H9 (cell line): ENCODE measurements at regions not wholly inside any gene's neighbourhood (a gene's known extent, or its start where the extent isn't known, plus 50 kb on each side); places are given as distances from the start of the nearest gene placed in this dataset.

ENCODE experiments used
- DNase-seq: peaks from one replicate; pipeline ENCODE4 v3.0.0-alpha.2; 2017
- H2AFZ ChIP-seq: one replicate; pipeline ENCODE4 v1.6.1; 2013; ENCODE audit warnings: mild to moderate bottlenecking, low read length, control low read depth, moderate library complexity
- H2AK5ac ChIP-seq: 2 replicates; pipeline ENCODE4 v1.6.1; 2013; ENCODE audit warnings: low read length, control low read depth, mixed read lengths; ENCODE audit not compliant: insufficient read length
- H2BK120ac ChIP-seq: one replicate; pipeline ENCODE4 v1.6.1; 2013; ENCODE audit warnings: low read depth, mild to moderate bottlenecking, low read length, control low read depth, inconsistent platforms; ENCODE audit not compliant: poor library complexity, severe bottlenecking
- H2BK12ac ChIP-seq: 2 replicates; pipeline ENCODE4 v1.6.1; 2013; ENCODE audit warnings: low read length, control low read depth, mixed read lengths, low read depth; ENCODE audit not compliant: insufficient read length
- H2BK15ac ChIP-seq: 2 replicates; pipeline ENCODE4 v1.6.1; 2013; ENCODE audit warnings: low read depth, low read length, control low read depth
- H2BK20ac ChIP-seq: one replicate; pipeline ENCODE4 v1.6.1; 2013; ENCODE audit warnings: low read depth, mild to moderate bottlenecking, low read length, control low read depth, inconsistent platforms; ENCODE audit not compliant: poor library complexity, severe bottlenecking
- H2BK5ac ChIP-seq: 2 replicates; pipeline ENCODE4 v1.6.1; 2013; ENCODE audit warnings: low read length, control low read depth, mixed read lengths; ENCODE audit not compliant: insufficient read length
- H3K14ac ChIP-seq: 2 replicates; pipeline ENCODE4 v1.6.1; 2013; ENCODE audit warnings: low read length, control low read depth; ENCODE audit not compliant: insufficient read depth
- H3K18ac ChIP-seq: 2 replicates; pipeline ENCODE4 v1.6.1; 2013; ENCODE audit warnings: low read depth, mild to moderate bottlenecking, mixed read lengths, low read length, control low read depth; ENCODE audit not compliant: insufficient read length
- H3K23ac ChIP-seq: 2 replicates; pipeline ENCODE4 v1.6.1; 2013; ENCODE audit warnings: low read length, control low read depth, mixed read lengths, low read depth; ENCODE audit not compliant: insufficient read length
- H3K23me2 ChIP-seq: 2 replicates; pipeline ENCODE4 v1.6.1; 2013; ENCODE audit warnings: low read depth, mild to moderate bottlenecking, mixed read lengths, low read length, control low read depth; ENCODE audit not compliant: insufficient read length, poor library complexity, severe bottlenecking
- H3K27ac ChIP-seq: 2 replicates; pipeline ENCODE4 v1.5.1; 2013; ENCODE audit warnings: low read length, control low read depth, mixed read lengths, low read depth; ENCODE audit not compliant: insufficient read length
- H3K27me3 ChIP-seq: 2 replicates; pipeline ENCODE4 v1.6.1; 2013; ENCODE audit warnings: low read length, control low read depth, inconsistent platforms; ENCODE audit not compliant: insufficient read depth
- H3K4ac ChIP-seq: 2 replicates; pipeline ENCODE4 v1.6.1; 2013; ENCODE audit warnings: low read depth, mild to moderate bottlenecking, control low read depth, inconsistent platforms, low read length, moderate library complexity
- H3K4me1 ChIP-seq: 2 replicates; pipeline ENCODE4 v1.6.1; 2013; ENCODE audit warnings: low read length, control low read depth, inconsistent platforms; ENCODE audit not compliant: insufficient read depth
- H3K4me2 ChIP-seq: 2 replicates; pipeline ENCODE4 v1.6.1; 2013; ENCODE audit warnings: low read length, control low read depth, mixed read lengths; ENCODE audit not compliant: insufficient read length, insufficient read depth
- H3K56ac ChIP-seq: 2 replicates; pipeline ENCODE4 v1.6.1; 2013; ENCODE audit warnings: low read depth, mild to moderate bottlenecking, mixed read lengths, low read length, control low read depth; ENCODE audit not compliant: insufficient read length
- H3K79me1 ChIP-seq: 2 replicates; pipeline ENCODE4 v1.6.1; 2013; ENCODE audit warnings: low read depth, mild to moderate bottlenecking, moderate library complexity, low read length, control low read depth, inconsistent platforms; ENCODE audit not compliant: insufficient read depth, poor library complexity, severe bottlenecking
- H3K79me2 ChIP-seq: 2 replicates; pipeline ENCODE4 v1.6.1; 2013; ENCODE audit warnings: low read length, control low read depth, inconsistent platforms; ENCODE audit not compliant: insufficient read depth
- H3K9ac ChIP-seq: 2 replicates; pipeline ENCODE4 v1.6.1; 2013; ENCODE audit warnings: low read length, control low read depth, mixed read lengths; ENCODE audit not compliant: insufficient read length; ENCODE audit errors: extremely low read depth
- H3K9me3 ChIP-seq: one replicate; pipeline ENCODE4 v1.6.1; 2013; ENCODE audit warnings: low read depth, low read length, inconsistent platforms; ENCODE audit not compliant: control insufficient read depth
- H3T11ph ChIP-seq: one replicate; pipeline ENCODE4 v1.6.1; 2013; ENCODE audit warnings: mild to moderate bottlenecking, low read length, control low read depth, inconsistent platforms
- H4K20me1 ChIP-seq: one replicate; pipeline ENCODE4 v1.6.1; 2013; ENCODE audit not compliant: control insufficient read depth, insufficient read length, insufficient read depth
- H4K5ac ChIP-seq: 2 replicates; pipeline ENCODE4 v1.6.1; 2013; ENCODE audit warnings: low read depth, mild to moderate bottlenecking, mixed read lengths, low read length, control low read depth; ENCODE audit not compliant: insufficient read length
- H4K8ac ChIP-seq: replicated peaks from 2 replicates; pipeline ENCODE4 v1.6.1; 2013; ENCODE audit warnings: low read length, control low read depth, mixed read lengths, low read depth; ENCODE audit not compliant: insufficient read length
- H4K91ac ChIP-seq: 2 replicates; pipeline ENCODE4 v1.6.1; 2013; ENCODE audit warnings: low read depth, mild to moderate bottlenecking, moderate library complexity, mixed read lengths, low read length, control low read depth; ENCODE audit not compliant: insufficient read length
- H3K27ac Mint-ChIP-seq, 3 experiments: 2 replicates in 2 of 3; 3 replicates in 1 of 3; pipeline ENCODE4 v1.8.0; 2020 to 2021; ENCODE audit warnings: mixed read lengths in 3 of 3, mild to moderate bottlenecking in 1 of 3, moderate library complexity in 1 of 3
- H3K27me3 Mint-ChIP-seq: 2 replicates; pipeline ENCODE4 v1.8.0; 2021; ENCODE audit warnings: low read depth, mild to moderate bottlenecking, moderate library complexity, mixed read lengths
- H3K36me3 Mint-ChIP-seq, 3 experiments: 2 replicates in 2 of 3; 3 replicates in 1 of 3; pipeline ENCODE4 v1.8.0; 2020 to 2021; ENCODE audit warnings: low read depth in 3 of 3, mixed read lengths in 3 of 3; ENCODE audit not compliant: insufficient read depth in 1 of 3
- H3K4me1 Mint-ChIP-seq, 2 experiments: 2 replicates each; pipeline ENCODE4 v1.8.0; 2020; ENCODE audit warnings: mixed read lengths in 2 of 2
- H3K4me3 Mint-ChIP-seq, 2 experiments: 2 replicates in 1 of 2; 3 replicates in 1 of 2; pipeline ENCODE4 v1.8.0; 2020 to 2021; ENCODE audit warnings: mild to moderate bottlenecking in 2 of 2, mixed read lengths in 2 of 2, moderate library complexity in 1 of 2
- H3K9me3 Mint-ChIP-seq, 2 experiments: 2 replicates in 1 of 2; 3 replicates in 1 of 2; pipeline ENCODE4 v1.8.0; 2020; ENCODE audit warnings: mild to moderate bottlenecking in 2 of 2, mixed read lengths in 2 of 2, moderate library complexity in 1 of 2
- WGBS: extraction: QIAGEN DNeasy Blood & Tissue Kit; methylation state at CpG from one replicate; pipeline ENCODE4 v1.1.7; 2013; ENCODE audit warnings: missing lambda C conversion rate, low lambda C conversion rate, mixed read lengths; ENCODE audit not compliant: insufficient read length; ENCODE audit errors: extremely low coverage; 5-methylcytosine and 5-hydroxymethylcytosine counted together
- TF ChIP-seq, protein P1 (sequence below): fragments of 200-600 bp; sonication (generic); conservative IDR thresholded peaks from 3 replicates; pipeline ENCODE4 v1.8.0; 2021; ENCODE audit warnings: antibody characterized with exemption, mild to moderate bottlenecking

DNA sequence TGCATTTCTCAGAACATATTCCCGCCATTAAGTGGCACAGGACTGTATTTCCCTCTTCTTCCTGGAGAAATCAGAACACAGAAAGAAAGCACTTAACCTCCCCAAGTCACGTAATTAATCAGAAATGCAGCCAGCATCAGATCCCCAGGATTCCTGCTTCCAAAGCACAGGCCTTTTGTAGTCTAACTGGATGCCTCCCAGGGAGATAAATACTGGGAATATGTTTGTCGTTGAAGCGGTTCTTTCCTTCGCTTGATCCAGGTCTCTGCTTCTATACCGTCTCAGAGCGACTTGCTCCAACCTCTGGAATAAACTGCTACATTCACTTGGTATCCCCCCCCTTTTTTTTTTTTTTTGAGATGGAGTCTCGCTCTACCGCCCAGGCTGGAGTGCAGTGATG lies 198.6 kb downstream of the KBTBD8 start:
- Histone ChIP-seq H3K27me3 (no peaks in the 10 kb centered on the region), H3K4me2 (no peak overlapping the region), H3T11ph (no peak overlapping the region), H2AFZ (no peak overlapping the region), H4K20me1 (no peaks in the 10 kb centered on the region), H4K91ac (no peak overlapping the region), H2BK15ac (no peak overlapping the region), H3K14ac (no peak overlapping the region), H4K8ac (no peak overlapping the region), H2BK5ac (no peak overlapping the region), H3K79me1 (no peaks in the 10 kb centered on the region), H3K4me1 (no peaks in the 10 kb centered on the region), H3K18ac (no peak overlapping the region), H2AK5ac (no peak overlapping the region), H3K56ac (no peak overlapping the region), H2BK20ac (no peak overlapping the region), H3K9me3 (no peaks in the 10 kb centered on the region), H3K27ac (no peak overlapping the region), H2BK12ac (no peak overlapping the region), H3K79me2 (no peaks in the 10 kb centered on the region), H3K4ac (no peak overlapping the region), H4K5ac (no peak overlapping the region), H3K23me2 (no peaks in the 10 kb centered on the region), H3K23ac (no peak overlapping the region), H3K9ac (no peak overlapping the region), H2BK120ac (no peak overlapping the region)
- Mint-ChIP-seq H3K27me3 (no peaks in the 10 kb centered on the region), H3K4me1 (peaks cover 2 to 14% of the 10 kb centered on the region in 2 experiments; a peak in 2 of 4 replicates), H3K36me3 (no peaks in the 10 kb centered on the region), H3K27ac (no peak overlapping the region; a peak in 1 of 7 replicates), H3K4me3 (no peak overlapping the region), H3K9me3 (no peaks in the 10 kb centered on the region)
- TF ChIP-seq, protein P1, sequence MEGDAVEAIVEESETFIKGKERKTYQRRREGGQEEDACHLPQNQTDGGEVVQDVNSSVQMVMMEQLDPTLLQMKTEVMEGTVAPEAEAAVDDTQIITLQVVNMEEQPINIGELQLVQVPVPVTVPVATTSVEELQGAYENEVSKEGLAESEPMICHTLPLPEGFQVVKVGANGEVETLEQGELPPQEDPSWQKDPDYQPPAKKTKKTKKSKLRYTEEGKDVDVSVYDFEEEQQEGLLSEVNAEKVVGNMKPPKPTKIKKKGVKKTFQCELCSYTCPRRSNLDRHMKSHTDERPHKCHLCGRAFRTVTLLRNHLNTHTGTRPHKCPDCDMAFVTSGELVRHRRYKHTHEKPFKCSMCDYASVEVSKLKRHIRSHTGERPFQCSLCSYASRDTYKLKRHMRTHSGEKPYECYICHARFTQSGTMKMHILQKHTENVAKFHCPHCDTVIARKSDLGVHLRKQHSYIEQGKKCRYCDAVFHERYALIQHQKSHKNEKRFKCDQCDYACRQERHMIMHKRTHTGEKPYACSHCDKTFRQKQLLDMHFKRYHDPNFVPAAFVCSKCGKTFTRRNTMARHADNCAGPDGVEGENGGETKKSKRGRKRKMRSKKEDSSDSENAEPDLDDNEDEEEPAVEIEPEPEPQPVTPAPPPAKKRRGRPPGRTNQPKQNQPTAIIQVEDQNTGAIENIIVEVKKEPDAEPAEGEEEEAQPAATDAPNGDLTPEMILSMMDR: no peak
- DNase-seq: no peak
- no CpG with 5 or more reads among the region's 9 CpGs for WGBS
